ENCODE measurements at regions not wholly inside any gene's neighbourhood (a gene's known extent, or its start where the extent isn't known, plus 50 kb on each side); places are given as distances from the start of the nearest gene placed in this dataset.

DNA sequence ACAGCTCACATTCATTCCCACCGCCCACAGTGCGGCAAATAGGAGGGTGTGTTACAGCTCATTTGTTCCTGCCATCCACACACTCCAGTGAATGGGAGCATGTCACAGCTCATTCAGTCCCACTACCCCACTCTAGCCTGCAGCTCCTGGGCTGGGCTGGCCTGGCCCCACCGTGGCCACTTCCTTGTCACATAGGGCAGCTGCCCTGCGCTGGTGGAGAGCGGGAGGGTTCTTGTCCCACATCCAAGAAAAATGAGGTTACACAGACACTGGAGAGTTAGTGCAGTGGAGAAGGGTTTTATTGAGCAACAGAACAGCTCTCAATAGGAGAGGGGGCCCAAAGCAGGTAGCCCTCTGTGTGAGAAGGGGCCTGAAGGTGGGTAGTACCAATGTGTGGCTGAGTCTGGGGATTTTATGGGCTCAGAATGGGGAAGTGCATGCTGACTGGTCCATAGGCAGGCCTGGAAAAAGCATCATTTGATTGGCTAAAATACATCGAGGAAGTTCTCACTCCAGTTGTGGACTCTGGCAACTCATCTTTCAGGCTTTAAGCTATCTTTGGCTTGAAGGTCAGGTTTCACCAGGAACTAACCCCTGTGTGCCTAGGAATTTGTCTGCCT lies 249.7 kb downstream of the ETAA1 start:
- H3K4me3 ChIP-seq: no peak overlapping the region
- DNase-seq: no peak
- H3K9me3 ChIP-seq: peaks cover 0 to 11% (median 0%) of the 10 kb centered on the region in 4 donors
- TF ChIP-seq, protein P1, sequence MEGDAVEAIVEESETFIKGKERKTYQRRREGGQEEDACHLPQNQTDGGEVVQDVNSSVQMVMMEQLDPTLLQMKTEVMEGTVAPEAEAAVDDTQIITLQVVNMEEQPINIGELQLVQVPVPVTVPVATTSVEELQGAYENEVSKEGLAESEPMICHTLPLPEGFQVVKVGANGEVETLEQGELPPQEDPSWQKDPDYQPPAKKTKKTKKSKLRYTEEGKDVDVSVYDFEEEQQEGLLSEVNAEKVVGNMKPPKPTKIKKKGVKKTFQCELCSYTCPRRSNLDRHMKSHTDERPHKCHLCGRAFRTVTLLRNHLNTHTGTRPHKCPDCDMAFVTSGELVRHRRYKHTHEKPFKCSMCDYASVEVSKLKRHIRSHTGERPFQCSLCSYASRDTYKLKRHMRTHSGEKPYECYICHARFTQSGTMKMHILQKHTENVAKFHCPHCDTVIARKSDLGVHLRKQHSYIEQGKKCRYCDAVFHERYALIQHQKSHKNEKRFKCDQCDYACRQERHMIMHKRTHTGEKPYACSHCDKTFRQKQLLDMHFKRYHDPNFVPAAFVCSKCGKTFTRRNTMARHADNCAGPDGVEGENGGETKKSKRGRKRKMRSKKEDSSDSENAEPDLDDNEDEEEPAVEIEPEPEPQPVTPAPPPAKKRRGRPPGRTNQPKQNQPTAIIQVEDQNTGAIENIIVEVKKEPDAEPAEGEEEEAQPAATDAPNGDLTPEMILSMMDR (IDR thresholded peaks at IDR 0.05): no peak
- no peak for TF ChIP-seq POLR2A (IDR thresholded peaks at IDR 0.05)
- H3K27ac ChIP-seq: no peak overlapping the region
- H3K36me3 ChIP-seq: no peaks in the 10 kb centered on the region
- no peaks in the 10 kb centered on the region for H3K27me3 ChIP-seq
- peaks cover 0 to 10% (median 0%) of the 10 kb centered on the region in 4 donors for H3K4me1 ChIP-seq

DNA sequence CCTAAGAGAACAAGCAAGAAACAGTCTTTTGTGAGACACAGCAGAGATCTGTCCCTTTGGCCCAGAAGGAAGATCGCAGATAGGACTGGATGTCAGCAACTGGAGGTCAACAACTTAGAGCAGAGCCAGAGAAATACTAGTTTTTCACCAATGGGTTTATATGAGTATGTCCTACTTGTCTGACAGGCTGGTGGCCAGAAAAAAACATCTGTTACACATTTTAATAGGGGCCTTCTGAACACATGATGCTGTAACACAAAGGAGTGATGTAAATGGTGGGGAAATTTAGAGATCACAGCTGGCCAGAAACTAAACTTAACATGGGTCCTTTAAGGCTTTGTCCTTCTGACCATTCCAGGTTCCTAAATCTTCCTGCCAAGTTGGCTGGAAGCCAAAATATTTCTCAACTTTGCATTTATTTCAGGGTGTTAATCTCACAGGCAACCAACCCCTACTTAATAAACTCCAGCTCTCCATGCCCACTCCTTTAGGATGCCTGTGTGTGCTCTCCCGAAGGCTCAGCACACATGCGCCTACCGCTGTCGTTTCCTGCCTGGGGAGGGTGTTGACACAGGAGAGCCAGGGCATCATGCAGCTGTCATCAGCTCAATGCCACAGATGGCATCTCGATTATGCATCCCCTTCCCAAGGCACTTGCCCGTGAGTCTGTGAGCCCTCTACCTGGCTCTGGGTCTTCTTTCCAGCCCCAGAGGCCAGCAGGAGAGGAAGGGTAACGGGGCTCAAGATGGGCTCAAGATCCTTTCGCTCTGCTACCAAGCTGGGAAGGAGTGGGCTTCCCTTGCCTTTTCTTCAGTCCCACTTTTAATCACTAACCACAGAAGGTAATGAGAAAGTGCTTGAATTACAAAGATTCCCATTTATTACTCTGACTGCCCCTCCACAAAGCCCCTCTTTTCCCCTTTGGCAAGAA lies 252.5 kb downstream of the ETAA1 start:
- DNase-seq: peak in 1 of 3 donors; percentile 54
- no peak for TF ChIP-seq POLR2A (IDR thresholded peaks at IDR 0.05)
- TF ChIP-seq, protein P1 (IDR thresholded peaks at IDR 0.05): no peak
- peak overlapping the region in 3 of 4 donors; percentile 43 to 70 (median 55) for H3K27ac ChIP-seq
- no peaks in the 10 kb centered on the region for H3K36me3 ChIP-seq
- H3K27me3 ChIP-seq: no peaks in the 10 kb centered on the region
- H3K4me3 ChIP-seq: no peak overlapping the region
- peaks cover 0 to 10% (median 0%) of the 10 kb centered on the region in 4 donors for H3K4me1 ChIP-seq
- peaks cover 0 to 11% (median 0%) of the 10 kb centered on the region in 4 donors for H3K9me3 ChIP-seq

DNA sequence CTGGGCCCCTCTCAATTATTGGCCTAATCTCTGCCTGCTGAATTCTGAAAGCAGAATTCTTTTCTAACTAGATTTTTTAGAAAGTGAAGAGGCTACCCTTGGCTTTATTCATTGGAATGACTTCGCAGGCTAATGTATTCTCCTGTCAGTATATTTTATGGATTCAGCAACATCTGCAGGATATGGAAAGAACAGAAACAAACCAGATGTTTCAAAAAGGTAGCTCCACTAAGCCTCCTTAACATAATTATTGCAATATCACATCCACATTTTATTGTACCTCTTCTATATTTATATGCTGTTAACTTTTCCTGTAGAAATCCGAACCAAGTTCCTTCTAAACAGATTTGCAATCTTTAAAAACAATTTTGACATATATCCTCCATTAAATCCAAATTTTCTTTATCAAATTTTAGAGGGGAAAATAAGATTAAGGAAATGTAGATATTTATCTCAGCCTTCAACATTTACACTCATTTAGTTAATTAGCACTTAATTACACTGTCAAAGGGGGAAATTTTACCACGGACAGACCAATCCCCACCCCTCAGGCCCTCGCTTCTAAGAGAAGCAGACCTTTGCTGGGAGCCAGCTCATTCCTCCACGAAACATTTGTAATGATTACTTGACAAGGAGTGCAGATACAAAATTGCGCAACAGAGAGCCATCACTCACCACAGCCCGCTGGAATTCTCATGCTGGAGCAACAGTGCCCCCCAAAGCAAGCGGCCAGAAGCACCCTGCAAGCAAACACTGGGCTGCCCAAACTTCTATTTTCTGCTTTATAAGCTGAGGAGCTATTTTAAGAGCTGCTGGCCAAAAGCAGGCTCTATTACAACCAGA lies 253.4 kb downstream of the ETAA1 start:
- H3K4me3 ChIP-seq: no peak overlapping the region

DNA sequence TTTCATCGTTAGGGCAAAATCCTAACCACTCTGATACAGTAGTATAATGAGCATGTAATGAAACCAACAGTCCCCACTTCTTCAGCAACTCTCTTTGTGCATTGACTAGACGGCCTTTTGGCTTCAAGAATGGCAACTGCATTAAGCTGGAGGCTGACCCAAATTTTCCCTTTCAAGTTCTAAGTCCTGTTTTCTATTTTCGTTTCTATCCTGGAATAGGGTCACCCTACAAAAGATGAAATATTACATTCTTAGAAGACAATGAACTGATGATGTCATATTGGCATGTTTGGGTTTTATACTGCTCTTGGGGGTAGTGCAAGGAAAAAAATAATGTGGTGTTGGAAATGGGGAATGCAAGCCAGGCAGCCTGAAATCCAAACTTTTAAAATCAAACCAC lies 254.4 kb downstream of the ETAA1 start:
- DNase-seq: no peak
- H3K27me3 ChIP-seq: no peaks in the 10 kb centered on the region
- H3K27ac ChIP-seq: no peak overlapping the region
- peaks cover 0 to 7% (median 0%) of the 10 kb centered on the region in 4 donors for H3K9me3 ChIP-seq
- peaks cover 0 to 10% (median 0%) of the 10 kb centered on the region in 4 donors for H3K4me1 ChIP-seq
- H3K36me3 ChIP-seq: no peaks in the 10 kb centered on the region
- no peak overlapping the region for H3K4me3 ChIP-seq
- TF ChIP-seq, protein P1 (IDR thresholded peaks at IDR 0.05): no peak
- no peak for TF ChIP-seq POLR2A (IDR thresholded peaks at IDR 0.05)

More for the DNA sequence above, 253.4 kb downstream of the ETAA1 start:
- Histone ChIP-seq H3K36me3 (no peaks in the 10 kb centered on the region), H3K9me3 (peaks cover 0 to 11% (median 0%) of the 10 kb centered on the region in 4 donors), H3K27me3 (no peaks in the 10 kb centered on the region), H3K4me1 (peaks cover 0 to 10% (median 0%) of the 10 kb centered on the region in 4 donors), H3K27ac (peak overlapping the region in 3 of 4 donors; percentile 43 to 70 (median 55))
- TF ChIP-seq, protein P1 (IDR thresholded peaks at IDR 0.05): peak in 4 of 6 experiments; percentile 33 to 58 (median 46)
- no peak for TF ChIP-seq POLR2A (IDR thresholded peaks at IDR 0.05)
- peak; percentile 19 to 75 (median 65) for DNase-seq

DNA sequence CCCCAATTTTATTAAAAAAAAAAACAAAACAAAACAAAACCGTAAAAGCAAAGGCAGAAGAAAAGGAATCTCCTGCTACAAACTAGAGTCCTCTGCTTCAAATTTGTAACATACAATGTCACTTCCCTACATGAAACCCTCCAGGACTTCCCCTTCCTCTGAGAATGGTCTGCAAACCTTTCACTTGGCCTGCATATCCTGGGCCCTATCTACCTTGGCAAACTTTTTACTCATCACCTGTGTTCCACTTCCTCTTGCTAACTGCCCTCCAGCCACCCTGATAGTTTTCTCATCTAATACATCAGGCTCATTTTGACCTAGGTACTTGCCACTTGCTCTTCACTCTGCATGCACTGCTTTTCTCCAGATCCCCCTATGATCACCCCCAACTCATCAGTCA lies 255.5 kb downstream of the ETAA1 start:
- H3K36me3 ChIP-seq: no peaks in the 10 kb centered on the region
- no peak overlapping the region for H3K27ac ChIP-seq
- H3K4me1 ChIP-seq: peaks cover 0 to 10% (median 0%) of the 10 kb centered on the region in 4 donors
- no peak for DNase-seq
- no peaks in the 10 kb centered on the region for H3K9me3 ChIP-seq
- H3K4me3 ChIP-seq: no peak overlapping the region
- TF ChIP-seq POLR2A (IDR thresholded peaks at IDR 0.05): no peak
- TF ChIP-seq, protein P1 (IDR thresholded peaks at IDR 0.05): no peak
- H3K27me3 ChIP-seq: no peaks in the 10 kb centered on the region
